LNCaP clone FGC (cell line): ENCODE measurements at regions not wholly inside any gene's neighbourhood (a gene's known extent, or its start where the extent isn't known, plus 50 kb on each side); places are given as distances from the start of the nearest gene placed in this dataset.

Source experiments
- DNase-seq: peaks from one replicate; pipeline ENCODE4 v3.0.0-alpha.2; 2011; ENCODE audit warnings: low read depth
- H3K4me3 ChIP-seq: 2 replicates; pipeline ENCODE4 v1.5.1; 2011; ENCODE audit warnings: mild to moderate bottlenecking, low read depth, low read length, control low read depth
- TF ChIP-seq, protein P1 (sequence below): IDR thresholded peaks from 2 replicates; pipeline ENCODE4 v1.5.1; 2012; ENCODE audit warnings: mild to moderate bottlenecking; ENCODE audit not compliant: control insufficient read depth, insufficient read depth; ENCODE audit errors: extremely low read depth

DNA sequence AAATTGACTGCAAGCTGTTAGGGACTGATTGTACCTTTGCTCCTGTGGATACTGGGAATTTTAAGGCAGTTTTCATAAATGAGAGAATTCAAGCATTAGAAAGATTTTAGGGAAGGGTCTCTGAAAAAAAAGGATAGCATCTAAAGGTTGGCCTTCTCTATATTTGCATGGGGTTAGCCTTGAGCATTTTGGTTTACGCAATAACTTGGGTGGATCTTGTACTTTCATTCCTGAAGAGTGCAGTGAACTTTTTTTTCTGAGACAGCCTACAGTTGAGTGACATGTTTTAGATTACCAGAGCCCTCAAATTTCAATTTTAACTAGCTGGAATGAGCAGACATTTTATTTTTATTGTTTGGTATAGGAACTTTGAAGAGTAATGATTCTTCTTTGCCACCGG, 91.6 kb upstream of the NR3C1 start:
- TF ChIP-seq, protein P1, sequence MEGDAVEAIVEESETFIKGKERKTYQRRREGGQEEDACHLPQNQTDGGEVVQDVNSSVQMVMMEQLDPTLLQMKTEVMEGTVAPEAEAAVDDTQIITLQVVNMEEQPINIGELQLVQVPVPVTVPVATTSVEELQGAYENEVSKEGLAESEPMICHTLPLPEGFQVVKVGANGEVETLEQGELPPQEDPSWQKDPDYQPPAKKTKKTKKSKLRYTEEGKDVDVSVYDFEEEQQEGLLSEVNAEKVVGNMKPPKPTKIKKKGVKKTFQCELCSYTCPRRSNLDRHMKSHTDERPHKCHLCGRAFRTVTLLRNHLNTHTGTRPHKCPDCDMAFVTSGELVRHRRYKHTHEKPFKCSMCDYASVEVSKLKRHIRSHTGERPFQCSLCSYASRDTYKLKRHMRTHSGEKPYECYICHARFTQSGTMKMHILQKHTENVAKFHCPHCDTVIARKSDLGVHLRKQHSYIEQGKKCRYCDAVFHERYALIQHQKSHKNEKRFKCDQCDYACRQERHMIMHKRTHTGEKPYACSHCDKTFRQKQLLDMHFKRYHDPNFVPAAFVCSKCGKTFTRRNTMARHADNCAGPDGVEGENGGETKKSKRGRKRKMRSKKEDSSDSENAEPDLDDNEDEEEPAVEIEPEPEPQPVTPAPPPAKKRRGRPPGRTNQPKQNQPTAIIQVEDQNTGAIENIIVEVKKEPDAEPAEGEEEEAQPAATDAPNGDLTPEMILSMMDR, result no peak
- DNase-seq, result no peak
- H3K4me3 ChIP-seq, result no peak overlapping the region

DNA sequence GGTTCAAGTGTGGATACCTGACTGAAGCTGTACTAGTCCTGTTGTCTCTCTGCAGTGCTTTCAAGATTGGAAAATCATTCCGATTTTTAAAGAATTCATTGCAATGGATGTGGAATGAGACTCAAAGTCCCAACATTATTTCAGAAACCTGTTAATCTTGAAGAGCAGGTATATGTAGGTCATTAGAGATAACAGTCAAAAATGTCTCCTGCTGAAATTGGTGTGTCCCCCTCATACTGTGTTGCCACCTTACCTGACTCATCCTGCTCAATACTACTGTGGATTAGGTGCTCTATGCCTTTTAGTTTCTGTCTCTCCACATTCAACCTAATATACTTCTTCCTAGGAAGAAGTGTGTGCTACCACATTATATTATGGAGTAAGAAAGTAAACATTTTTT, 91.1 kb upstream of the NR3C1 start:
- no peak overlapping the region for H3K4me3 ChIP-seq
- TF ChIP-seq, protein P1, result no peak
- no peak for DNase-seq

DNA sequence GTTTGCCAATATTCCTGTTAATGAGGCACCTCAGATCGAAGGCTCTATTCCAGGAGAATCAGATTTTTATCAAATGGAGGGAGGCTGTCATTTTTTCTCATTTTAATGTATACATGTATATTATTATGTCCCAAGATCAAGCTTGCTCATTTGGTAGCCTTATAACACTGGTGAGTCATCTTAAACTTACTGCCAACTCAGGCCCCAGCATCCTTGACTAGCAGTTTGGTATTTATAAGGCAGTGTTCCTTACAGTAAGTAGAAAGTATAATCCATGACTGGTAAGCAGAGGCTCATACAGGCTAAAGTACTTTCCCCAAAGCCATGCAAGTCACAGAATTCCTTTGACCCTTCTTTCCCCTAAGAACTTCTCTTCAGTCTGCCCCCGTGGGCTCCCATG, 90.7 kb upstream of the NR3C1 start:
- TF ChIP-seq, protein P1, result no peak
- no peak for DNase-seq
- no peak overlapping the region for H3K4me3 ChIP-seq

DNA sequence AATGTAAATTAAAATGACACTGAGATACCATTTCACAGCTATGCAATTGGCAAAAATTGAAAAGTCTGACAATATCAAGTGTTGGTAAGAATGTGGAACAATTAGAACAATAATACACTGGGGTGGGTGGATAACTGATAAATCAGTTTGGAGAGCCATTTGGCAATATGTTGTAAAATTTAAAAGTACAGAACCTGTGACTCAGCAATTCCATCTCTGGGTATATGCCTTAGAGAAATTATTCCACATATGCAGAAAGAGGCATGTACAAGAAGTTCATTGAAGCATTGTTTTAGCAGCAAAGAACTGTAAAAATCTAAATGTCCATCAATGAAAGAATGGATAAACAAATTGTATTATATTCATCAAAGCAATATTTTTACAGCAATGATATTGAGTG, 89.3 kb upstream of the NR3C1 start:
- TF ChIP-seq, protein P1, result no peak
- DNase-seq, result no peak
- no peak overlapping the region for H3K4me3 ChIP-seq

DNA sequence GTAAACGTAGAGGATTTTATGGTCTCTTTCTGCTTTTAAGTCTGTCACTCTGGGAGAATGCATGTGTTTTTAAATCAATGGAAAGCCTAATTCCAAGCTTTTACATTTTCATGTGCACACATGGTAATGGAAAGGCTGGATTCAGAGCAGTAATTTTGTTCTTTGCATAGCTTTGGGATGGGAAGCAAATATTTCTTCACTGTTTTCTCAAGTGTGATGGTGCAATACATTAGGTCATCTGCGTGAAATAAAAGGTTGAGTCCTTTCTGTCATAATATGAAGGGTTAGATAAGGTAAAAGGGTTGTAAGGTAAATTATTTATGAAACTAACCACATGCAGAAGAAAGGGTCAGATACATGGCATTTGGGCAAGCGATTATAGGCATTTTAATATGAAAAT, 88.2 kb upstream of the NR3C1 start:
- no peak overlapping the region for H3K4me3 ChIP-seq
- DNase-seq, result no peak
- TF ChIP-seq, protein P1, result no peak

DNA sequence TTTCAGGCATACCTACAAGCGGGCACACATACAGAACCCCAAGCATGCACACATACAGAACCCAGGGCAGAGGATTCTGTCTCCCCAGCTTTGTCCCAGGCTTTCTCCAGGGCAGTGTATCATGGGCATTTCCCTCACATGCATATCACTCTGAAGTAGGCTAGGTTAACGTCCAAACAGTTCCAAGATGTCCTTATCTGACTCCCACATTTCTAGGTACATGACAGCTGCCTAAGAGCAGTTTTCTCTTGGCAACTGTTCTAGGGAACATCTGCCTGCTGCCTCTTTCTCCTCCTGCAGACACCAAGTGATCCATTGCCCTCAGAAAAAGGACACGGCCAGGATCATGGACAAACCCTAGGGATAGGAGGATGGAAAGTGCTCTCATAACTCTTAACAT, 84.9 kb upstream of the NR3C1 start:
- no peak for DNase-seq
- no peak overlapping the region for H3K4me3 ChIP-seq
- TF ChIP-seq, protein P1, result no peak

DNA sequence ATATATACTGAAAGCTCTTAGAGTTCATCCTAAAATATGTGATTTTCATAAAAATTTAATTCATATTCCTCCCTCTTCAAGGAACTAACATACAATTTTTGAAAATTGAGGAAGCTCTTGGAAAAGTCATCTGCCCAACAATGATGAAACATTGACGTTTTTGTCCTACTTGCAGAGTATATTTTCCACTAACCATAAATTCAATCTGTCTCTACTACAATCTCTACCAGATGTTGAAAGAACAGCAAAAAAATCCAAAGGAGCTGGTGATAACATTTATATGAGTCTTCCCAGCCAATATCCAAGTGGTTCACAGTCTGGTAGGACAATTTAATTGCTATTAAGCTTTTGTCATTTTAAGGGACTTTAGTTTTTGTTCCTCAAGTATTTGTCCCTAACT, 81.1 kb upstream of the NR3C1 start:
- TF ChIP-seq, protein P1, result no peak
- DNase-seq, result no peak
- no peak overlapping the region for H3K4me3 ChIP-seq
